ENCODE measurements at regions not wholly inside any gene's neighbourhood (a gene's known extent, or its start where the extent isn't known, plus 50 kb on each side); places are given as distances from the start of the nearest gene placed in this dataset.

GRCh38 chr15:52925130-52925529, 135.0 kb upstream of the ONECUT1 start:
- Histone ChIP-seq H3K36me3 (replicated peaks in 1 of 2; ENCODE audit: control extremely low read depth in 1 of 2, control insufficient read depth in 1 of 2, extremely low read depth in 1 of 2, insufficient read depth in 2 of 2, low read length in 1 of 2) (no peaks in the 10 kb centered on the region), H3K9ac (ENCODE audit: low read length) (no peak overlapping the region), H3K27me3 (replicated peaks in 1 of 4; ENCODE audit: control extremely low read depth in 1 of 4, control insufficient read depth in 3 of 4, insufficient read depth in 4 of 4, low read length in 3 of 4) (no peaks in the 10 kb centered on the region), H2AFZ (ENCODE audit: insufficient read depth, low read depth, low read length, poor library complexity, severe bottlenecking) (no peak overlapping the region), H3K9me3 (ENCODE audit: control extremely low read depth in 1 of 3, control insufficient read depth in 2 of 3, insufficient read depth in 1 of 3, low read length in 2 of 3) (no peaks in the 10 kb centered on the region), H3K4me2 (replicated peaks; ENCODE audit: low read depth, low read length, poor library complexity, severe bottlenecking) (no peak overlapping the region), H3K27ac (ENCODE audit: low read length in 2 of 2) (no peak overlapping the region), H4K20me1 (ENCODE audit: control insufficient read depth, insufficient read depth, low read length, poor library complexity, severe bottlenecking) (no peaks in the 10 kb centered on the region), H3K4me1 (ENCODE audit: control insufficient read depth in 2 of 2, insufficient read depth in 2 of 2, low read length in 2 of 2) (no peaks in the 10 kb centered on the region), H3K4me3 (ENCODE audit: control extremely low read depth in 1 of 5, extremely low read depth in 1 of 5, insufficient read depth in 1 of 5, low read depth in 2 of 5, low read length in 4 of 5) (no peak overlapping the region), H3K79me2 (ENCODE audit: control insufficient read depth, insufficient read depth, low read length) (no peaks in the 10 kb centered on the region)
- DNase-seq = no peak
- CTCF ChIA-PET = no interaction called here
- Mint-ChIP-seq H3K27ac (no peak overlapping the region), H3K4me1 (no peaks in the 10 kb centered on the region), H3K4me3 (no peak overlapping the region), H3K9me3 (ENCODE audit: insufficient read depth) (no peaks in the 10 kb centered on the region), H3K27me3 (peaks cover 11% of the 10 kb centered on the region)
- 48% methylated on average over 5 of the region's 10 CpGs for WGBS (ENCODE audit: insufficient coverage)
- POLR2A ChIA-PET = no interaction called here
- no peak for ATAC-seq (ENCODE audit: low read depth)
- intact Hi-C loops (cut with micrococcal nuclease) = no loop called here
- no peak for TF ChIP-seq CTCF (IDR thresholded peaks at IDR 0.05)
- TF ChIP-seq EZH2 (IDR thresholded peaks at IDR 0.05; ENCODE audit: borderline replicate concordance, insufficient read depth, low read depth, low read length, poor library complexity, severe bottlenecking) = no peak

- Mint-ChIP-seq H3K27me3 (peaks cover 16% of the 10 kb centered on the region), H3K4me1 (no peaks in the 10 kb centered on the region), H3K4me3 (no peak overlapping the region), H3K9me3 (ENCODE audit: insufficient read depth) (no peaks in the 10 kb centered on the region), H3K27ac (no peak overlapping the region)
- Histone ChIP-seq H3K4me3 (ENCODE audit: control extremely low read depth in 1 of 5, extremely low read depth in 1 of 5, insufficient read depth in 1 of 5, low read depth in 2 of 5, low read length in 4 of 5) (no peak overlapping the region), H4K20me1 (ENCODE audit: control insufficient read depth, insufficient read depth, low read length, poor library complexity, severe bottlenecking) (no peaks in the 10 kb centered on the region), H3K36me3 (replicated peaks in 1 of 2; ENCODE audit: control extremely low read depth in 1 of 2, control insufficient read depth in 1 of 2, extremely low read depth in 1 of 2, insufficient read depth in 2 of 2, low read length in 1 of 2) (no peaks in the 10 kb centered on the region), H3K27me3 (replicated peaks in 1 of 4; ENCODE audit: control extremely low read depth in 1 of 4, control insufficient read depth in 3 of 4, insufficient read depth in 4 of 4, low read length in 3 of 4) (no peaks in the 10 kb centered on the region), H3K27ac (ENCODE audit: low read length in 2 of 2) (no peak overlapping the region), H3K9me3 (ENCODE audit: control extremely low read depth in 1 of 3, control insufficient read depth in 2 of 3, insufficient read depth in 1 of 3, low read length in 2 of 3) (no peaks in the 10 kb centered on the region), H2AFZ (ENCODE audit: insufficient read depth, low read depth, low read length, poor library complexity, severe bottlenecking) (no peak overlapping the region), H3K4me1 (ENCODE audit: control insufficient read depth in 2 of 2, insufficient read depth in 2 of 2, low read length in 2 of 2) (no peaks in the 10 kb centered on the region), H3K4me2 (replicated peaks; ENCODE audit: low read depth, low read length, poor library complexity, severe bottlenecking) (no peak overlapping the region), H3K9ac (ENCODE audit: low read length) (no peak overlapping the region), H3K79me2 (ENCODE audit: control insufficient read depth, insufficient read depth, low read length) (no peaks in the 10 kb centered on the region)
- no peak for DNase-seq
- TF ChIP-seq EZH2 (IDR thresholded peaks at IDR 0.05; ENCODE audit: borderline replicate concordance, insufficient read depth, low read depth, low read length, poor library complexity, severe bottlenecking) (no peak), CTCF (IDR thresholded peaks at IDR 0.05) (no peak)
- ChIA-PET CTCF (no interaction called here), POLR2A (no interaction called here)
- intact Hi-C loops (cut with micrococcal nuclease) = no loop called here
- WGBS (ENCODE audit: insufficient coverage) = 97% methylated on average over 6 of the region's 7 CpGs
- ATAC-seq (ENCODE audit: low read depth) = no peak
These were observed 134.5 kb upstream of the ONECUT1 start for GRCh38 chr15:52924630-52925029.

Data from B cell (primary cell).